Body of pancreas (tissue), 4 donors: ENCODE measurements at regions not wholly inside any gene's neighbourhood (a gene's known extent, or its start where the extent isn't known, plus 50 kb on each side); places are given as distances from the start of the nearest gene placed in this dataset.

Experiments
- ATAC-seq: fragments of 150-250 bp; one replicate; pipeline ENCODE4 v1.9.1; 2016
- DNase-seq, 4 donors: peaks; one replicate each; pipeline ENCODE4 v3.0.0-alpha.2; 2019
- H3K27ac ChIP-seq, 4 donors: fragments of 200-600 bp; sonication (generic); 1 replicate in 3 of 4; 2 replicates in 1 of 4; pipeline versions ENCODE4 v1.5.1 to v1.6.1; 2016 to 2019; ENCODE audit warnings: mild to moderate bottlenecking in 1 of 4, mixed read lengths in 1 of 4, moderate library complexity in 1 of 4
- H3K27me3 ChIP-seq, 2 donors: fragments of 200-600 bp; sonication (generic); one replicate each; pipeline ENCODE4 v1.6.0; 2016; ENCODE audit warnings: mild to moderate bottlenecking in 1 of 2
- H3K36me3 ChIP-seq, 2 donors: fragments of 200-600 bp; sonication (generic); replicated peaks in 1 of 2; 2 replicates each; pipeline ENCODE4 v1.5.1; 2016; ENCODE audit warnings: low read depth in 2 of 2; ENCODE audit not compliant: insufficient read depth in 1 of 2
- H3K4me1 ChIP-seq: fragments of 200-600 bp; sonication (generic); one replicate; pipeline ENCODE4 v1.6.0; 2016
- H3K4me3 ChIP-seq, 2 donors: fragments of 200-600 bp; sonication (generic); 1 replicate in 1 of 2; 2 replicates in 1 of 2; pipeline ENCODE4 v1.5.1; 2016 to 2019
- H3K9me3 ChIP-seq, 3 donors: fragments of 200-600 bp; sonication (generic); 1 replicate in 2 of 3; 2 replicates in 1 of 3; pipeline ENCODE4 v1.5.1; 2016
- CTCF ChIP-seq, 7 experiments: fragments of 450-650 bp in 4 of 7; fragments of 200-600 bp in 3 of 7; sonication (generic) in 3 of 7; IDR thresholded peaks; one replicate each; pipeline ENCODE4 v1.5.1; 2016 to 2019; ENCODE audit warnings: antibody characterized with exemption in 7 of 7
- POLR2A ChIP-seq, 3 donors: fragments of 450-650 bp; IDR thresholded peaks; one replicate each; pipeline ENCODE4 v1.6.1; 2016; ENCODE audit warnings: antibody characterized with exemption in 3 of 3, mild to moderate bottlenecking in 2 of 3
- WGBS, 2 donors: methylation state at CpG; one replicate each; pipeline ENCODE4 v1.1.5; 2017; 5-methylcytosine and 5-hydroxymethylcytosine counted together
- intact Hi-C: fragments of 100-400 bp; cut with DNase I; formaldehyde crosslinking; loops from one replicate; pipeline ENCODE4 v1.15.1; 2023

DNA sequence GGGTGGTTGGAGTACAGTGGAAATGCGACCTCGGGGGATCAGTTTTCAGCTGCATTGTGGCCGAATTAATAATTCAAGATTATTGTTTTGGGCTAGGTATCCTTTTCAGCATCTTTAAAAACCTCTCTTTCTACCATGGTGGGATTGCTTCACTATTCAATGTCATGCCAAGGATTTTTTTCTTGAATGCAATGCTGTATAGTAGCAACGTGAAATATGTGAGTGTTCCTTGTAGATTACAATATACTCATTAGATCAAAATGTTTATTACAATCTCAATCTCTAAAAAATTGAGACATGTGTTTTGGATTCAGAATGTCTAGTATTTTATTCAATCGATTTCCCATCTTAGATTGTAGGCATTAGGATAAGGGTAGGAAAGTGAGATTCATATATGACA, 586.5 kb upstream of the TBL1XR1 start:
- Histone ChIP-seq H3K36me3 (no peaks in the 10 kb centered on the region), H3K27me3 (no peaks in the 10 kb centered on the region), H3K9me3 (no peaks in the 10 kb centered on the region), H3K4me1 (no peaks in the 10 kb centered on the region), H3K4me3 (no peak overlapping the region), H3K27ac (no peak overlapping the region)
- WGBS, 2 donors, result 79 to 85% methylated on average over 5 of the region's 5 CpGs
- ATAC-seq (no peak), DNase-seq (no peak)
- TF ChIP-seq CTCF (IDR thresholded peaks at IDR 0.05), result no peak
- no peak for TF ChIP-seq POLR2A (IDR thresholded peaks at IDR 0.05)
- intact Hi-C loops, result no loop called here

DNA sequence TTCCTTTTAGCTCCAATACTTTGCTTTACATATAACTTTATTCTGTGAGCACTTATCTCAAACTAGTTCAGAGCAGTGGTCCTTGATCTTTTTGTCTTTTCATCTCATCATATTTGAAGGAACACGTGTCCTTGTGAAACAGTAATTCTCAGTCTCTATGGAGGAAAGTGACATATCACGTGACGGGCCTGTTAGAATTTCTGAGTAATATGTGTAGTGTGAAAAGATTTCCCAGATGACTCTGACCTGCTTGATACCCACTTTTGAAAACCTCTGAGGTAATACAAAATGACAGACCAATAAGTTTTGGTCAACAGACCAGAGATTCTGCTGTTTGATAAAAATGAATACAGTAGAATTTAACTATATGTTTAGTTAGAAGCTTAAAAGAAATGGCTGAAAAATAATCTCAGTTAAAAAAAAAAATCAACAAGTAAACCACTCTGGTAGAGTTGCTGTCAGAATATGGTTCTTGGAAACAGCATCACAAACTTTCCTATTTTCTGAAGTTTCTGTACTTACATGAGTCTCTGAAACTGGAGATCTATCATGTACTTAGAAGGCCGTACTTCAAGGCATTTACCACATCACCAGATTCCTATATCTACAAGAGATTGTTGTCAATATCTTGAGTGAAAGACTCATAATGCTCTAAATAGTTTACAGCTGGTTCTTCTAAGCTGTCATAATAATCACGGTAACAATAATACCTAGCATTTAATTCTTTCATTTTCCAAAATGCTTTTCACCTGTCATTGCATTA, 590.2 kb upstream of the TBL1XR1 start:
- DNase-seq, result no peak
- no peak for TF ChIP-seq POLR2A (IDR thresholded peaks at IDR 0.05)
- TF ChIP-seq CTCF (IDR thresholded peaks at IDR 0.05), result no peak
- Histone ChIP-seq H3K4me1 (no peaks in the 10 kb centered on the region), H3K27me3 (no peaks in the 10 kb centered on the region), H3K9me3 (no peaks in the 10 kb centered on the region), H3K4me3 (no peak overlapping the region), H3K27ac (no peak overlapping the region), H3K36me3 (no peaks in the 10 kb centered on the region)
- 68 to 83% methylated on average over 5 of the region's 5 CpGs for WGBS, 2 donors
- intact Hi-C loops, result no loop called here
- ATAC-seq, result no peak

DNA sequence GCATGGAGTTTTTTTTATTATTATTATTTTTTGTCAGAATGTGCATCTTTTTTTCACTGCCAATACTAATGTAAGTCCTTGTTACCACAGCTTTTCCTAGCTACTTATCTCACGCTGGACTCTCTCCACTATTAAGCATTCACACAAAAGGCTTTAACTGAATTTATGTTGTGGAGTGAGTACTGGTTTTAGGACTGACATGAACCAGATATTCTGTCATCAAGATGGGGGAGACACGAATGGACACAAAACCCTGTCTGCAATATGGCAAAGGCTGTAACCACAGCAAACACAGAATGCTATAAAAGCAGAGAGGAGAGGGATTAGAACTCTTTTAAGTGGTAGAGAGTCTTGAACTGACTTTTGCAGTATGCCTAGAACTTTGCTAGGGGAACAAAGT, 592.2 kb upstream of the TBL1XR1 start:
- H3K27me3 ChIP-seq, result no peaks in the 10 kb centered on the region
- no peaks in the 10 kb centered on the region for H3K9me3 ChIP-seq
- no peak for TF ChIP-seq CTCF (IDR thresholded peaks at IDR 0.05)
- no peak for TF ChIP-seq POLR2A (IDR thresholded peaks at IDR 0.05)
- no peaks in the 10 kb centered on the region for H3K36me3 ChIP-seq
- no peak for DNase-seq
- 82 to 83% methylated on average over 2 of the region's 2 CpGs for WGBS, 2 donors
- intact Hi-C loops, result no loop called here
- no peak overlapping the region for H3K27ac ChIP-seq
- no peak for ATAC-seq
- H3K4me3 ChIP-seq, result no peak overlapping the region
- no peaks in the 10 kb centered on the region for H3K4me1 ChIP-seq

DNA sequence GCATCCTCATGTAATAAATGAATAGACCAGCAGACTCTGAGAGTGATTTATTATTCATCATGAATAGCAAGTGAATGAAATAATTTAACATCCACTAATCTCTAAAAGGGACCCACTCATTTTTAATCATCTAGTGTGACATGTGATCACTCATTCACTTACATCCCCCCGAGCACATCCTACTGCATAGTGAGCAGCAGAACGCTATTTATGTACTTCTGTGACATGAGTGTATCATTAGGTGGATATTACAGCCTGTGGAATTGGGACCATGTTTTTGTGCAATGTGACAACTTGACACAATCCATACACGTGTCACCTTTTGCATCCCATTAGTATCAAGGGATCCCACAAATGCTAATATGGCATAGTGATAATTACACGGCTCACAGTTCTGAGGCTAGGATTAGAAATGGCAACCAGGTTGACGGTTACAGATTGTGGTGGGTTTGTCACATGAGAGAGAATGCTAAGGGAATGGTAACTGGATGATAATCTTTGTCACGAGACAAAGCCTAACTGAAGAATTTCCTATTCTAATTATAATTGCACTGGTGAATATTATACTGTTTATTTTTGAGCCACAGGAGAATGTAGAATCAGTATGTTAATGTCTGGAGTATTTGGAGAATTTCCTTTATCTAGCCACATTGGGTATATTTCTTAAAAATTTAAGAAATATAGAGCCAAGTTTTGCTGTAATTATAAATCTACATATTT, 595.2 kb upstream of the TBL1XR1 start:
- intact Hi-C loops, result no loop called here
- Histone ChIP-seq H3K36me3 (no peaks in the 10 kb centered on the region), H3K27ac (no peak overlapping the region), H3K9me3 (no peaks in the 10 kb centered on the region), H3K4me3 (no peak overlapping the region), H3K27me3 (no peaks in the 10 kb centered on the region), H3K4me1 (no peaks in the 10 kb centered on the region)
- WGBS, 2 donors, result 87 to 89% methylated on average over 6 of the region's 6 CpGs
- no peak for TF ChIP-seq POLR2A (IDR thresholded peaks at IDR 0.05)
- TF ChIP-seq CTCF (IDR thresholded peaks at IDR 0.05), result no peak
- no peak for DNase-seq
- no peak for ATAC-seq
